ENCODE measurements at regions not wholly inside any gene's neighbourhood (a gene's known extent, or its start where the extent isn't known, plus 50 kb on each side); places are given as distances from the start of the nearest gene placed in this dataset.

DNA sequence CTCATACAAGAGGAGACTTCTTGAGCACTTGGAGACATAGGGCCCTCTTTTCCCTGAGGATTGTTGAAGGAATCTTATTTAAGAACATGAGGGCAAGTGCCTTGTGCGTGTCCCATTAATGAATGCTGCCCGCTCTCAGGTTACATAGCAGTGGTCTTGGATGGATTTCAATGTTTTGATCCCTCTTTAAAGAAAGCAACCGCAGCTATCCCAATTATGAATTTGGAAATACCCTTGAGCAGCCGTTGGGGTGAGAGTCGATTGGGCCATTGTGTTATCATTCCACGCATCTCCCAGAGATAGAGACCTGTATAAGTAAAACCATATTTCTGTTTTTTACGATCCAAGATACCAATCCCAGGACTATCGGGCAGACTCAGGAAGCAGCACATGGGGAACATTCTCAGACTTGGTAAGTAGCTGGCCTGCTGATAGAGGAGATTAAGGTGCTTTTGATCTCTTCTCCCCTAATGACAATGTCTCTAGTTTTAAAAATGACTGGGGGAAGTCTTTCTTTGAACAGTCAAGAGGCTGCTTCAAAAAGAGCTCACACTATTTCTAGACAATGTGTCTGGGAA lies 145.3 kb downstream of the MACROH2A1 start:
- H3K27me3 ChIP-seq (ENCODE audit: control insufficient read depth, insufficient read depth, low read length), result no peaks in the 10 kb centered on the region
- no peak for DNase-seq (ENCODE audit: low read depth)
- H3K36me3 ChIP-seq (ENCODE audit: control insufficient read depth, insufficient read depth, low read length), result no peaks in the 10 kb centered on the region
- TF ChIP-seq, protein P1, sequence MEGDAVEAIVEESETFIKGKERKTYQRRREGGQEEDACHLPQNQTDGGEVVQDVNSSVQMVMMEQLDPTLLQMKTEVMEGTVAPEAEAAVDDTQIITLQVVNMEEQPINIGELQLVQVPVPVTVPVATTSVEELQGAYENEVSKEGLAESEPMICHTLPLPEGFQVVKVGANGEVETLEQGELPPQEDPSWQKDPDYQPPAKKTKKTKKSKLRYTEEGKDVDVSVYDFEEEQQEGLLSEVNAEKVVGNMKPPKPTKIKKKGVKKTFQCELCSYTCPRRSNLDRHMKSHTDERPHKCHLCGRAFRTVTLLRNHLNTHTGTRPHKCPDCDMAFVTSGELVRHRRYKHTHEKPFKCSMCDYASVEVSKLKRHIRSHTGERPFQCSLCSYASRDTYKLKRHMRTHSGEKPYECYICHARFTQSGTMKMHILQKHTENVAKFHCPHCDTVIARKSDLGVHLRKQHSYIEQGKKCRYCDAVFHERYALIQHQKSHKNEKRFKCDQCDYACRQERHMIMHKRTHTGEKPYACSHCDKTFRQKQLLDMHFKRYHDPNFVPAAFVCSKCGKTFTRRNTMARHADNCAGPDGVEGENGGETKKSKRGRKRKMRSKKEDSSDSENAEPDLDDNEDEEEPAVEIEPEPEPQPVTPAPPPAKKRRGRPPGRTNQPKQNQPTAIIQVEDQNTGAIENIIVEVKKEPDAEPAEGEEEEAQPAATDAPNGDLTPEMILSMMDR (IDR thresholded peaks at IDR 0.05; ENCODE audit: insufficient read depth, low read length, poor library complexity, severe bottlenecking), result no peak
- H3K4me3 ChIP-seq (ENCODE audit: low read depth, low read length), result no peak overlapping the region

DNA sequence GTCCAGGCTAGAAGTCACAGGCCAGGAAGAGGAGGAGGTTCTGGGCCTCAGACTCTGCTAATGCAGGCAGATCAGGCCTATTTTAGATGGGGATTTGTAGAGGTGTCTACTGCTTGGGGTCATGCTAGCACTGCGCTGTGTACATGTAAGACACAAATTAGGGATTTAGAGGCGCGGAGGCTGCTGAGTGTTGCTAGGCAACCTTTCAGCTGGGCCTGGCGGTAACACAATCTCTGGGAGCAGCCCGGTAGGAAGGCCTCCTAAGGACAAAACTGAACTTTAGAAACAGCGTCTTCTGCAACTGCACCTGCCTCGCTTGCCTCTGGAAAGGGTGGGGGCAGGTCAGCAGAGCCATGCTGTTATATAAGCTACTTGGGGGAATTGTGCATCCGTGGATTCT lies 147.9 kb downstream of the MACROH2A1 start:
- Histone ChIP-seq H3K4me3 (ENCODE audit: low read depth, low read length) (no peak overlapping the region), H3K27me3 (ENCODE audit: control insufficient read depth, insufficient read depth, low read length) (no peaks in the 10 kb centered on the region), H3K36me3 (ENCODE audit: control insufficient read depth, insufficient read depth, low read length) (no peaks in the 10 kb centered on the region)
- TF ChIP-seq, protein P1 (IDR thresholded peaks at IDR 0.05; ENCODE audit: insufficient read depth, low read length, poor library complexity, severe bottlenecking), result no peak
- no peak for DNase-seq (ENCODE audit: low read depth)

DNA sequence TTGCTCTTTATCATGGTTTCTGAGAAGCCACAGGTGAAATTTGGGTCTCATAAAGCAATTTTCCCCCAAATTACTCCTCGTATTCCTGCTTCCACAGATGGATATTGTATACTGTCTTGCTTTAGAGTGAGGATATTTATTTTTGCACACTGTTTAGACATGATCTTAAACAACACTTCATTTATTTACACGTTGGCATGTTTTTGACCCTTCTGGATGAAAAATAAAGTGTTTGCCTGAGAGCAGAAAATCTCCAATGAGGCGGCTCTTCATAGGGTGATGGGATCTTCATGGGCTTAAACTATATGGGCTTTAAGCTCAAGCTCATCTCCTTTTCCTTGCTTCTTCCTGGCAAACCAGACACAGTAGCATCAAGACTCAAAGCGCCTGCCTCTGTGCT lies 148.4 kb downstream of the MACROH2A1 start:
- Histone ChIP-seq H3K36me3 (ENCODE audit: control insufficient read depth, insufficient read depth, low read length) (no peaks in the 10 kb centered on the region), H3K27me3 (ENCODE audit: control insufficient read depth, insufficient read depth, low read length) (no peaks in the 10 kb centered on the region), H3K4me3 (ENCODE audit: low read depth, low read length) (no peak overlapping the region)
- DNase-seq (ENCODE audit: low read depth), result no peak
- TF ChIP-seq, protein P1 (IDR thresholded peaks at IDR 0.05; ENCODE audit: insufficient read depth, low read length, poor library complexity, severe bottlenecking), result no peak

DNA sequence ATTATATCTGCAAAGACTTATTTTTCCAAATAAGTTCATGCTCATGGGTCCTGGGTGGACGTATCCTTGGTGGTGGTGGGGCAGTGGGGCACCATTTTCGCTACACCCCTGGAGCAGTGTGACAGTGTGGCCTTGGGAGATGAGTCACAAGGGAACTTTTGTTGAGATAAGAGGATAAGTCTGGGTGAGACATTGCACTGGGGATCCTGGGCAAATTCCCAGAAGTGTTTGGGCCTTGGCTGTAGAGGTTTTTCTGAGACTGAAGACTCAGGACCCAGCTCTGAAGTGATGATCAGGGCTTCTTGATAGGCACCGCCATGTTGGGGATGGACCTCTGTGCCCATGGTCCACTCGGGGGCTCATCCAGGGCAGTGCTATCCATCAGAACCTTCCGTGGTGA lies 149.4 kb downstream of the MACROH2A1 start:
- H3K4me3 ChIP-seq (ENCODE audit: low read depth, low read length), result no peak overlapping the region
- TF ChIP-seq, protein P1 (IDR thresholded peaks at IDR 0.05; ENCODE audit: insufficient read depth, low read length, poor library complexity, severe bottlenecking), result no peak
- H3K36me3 ChIP-seq (ENCODE audit: control insufficient read depth, insufficient read depth, low read length), result no peaks in the 10 kb centered on the region
- no peak for DNase-seq (ENCODE audit: low read depth)
- H3K27me3 ChIP-seq (ENCODE audit: control insufficient read depth, insufficient read depth, low read length), result no peaks in the 10 kb centered on the region

DNA sequence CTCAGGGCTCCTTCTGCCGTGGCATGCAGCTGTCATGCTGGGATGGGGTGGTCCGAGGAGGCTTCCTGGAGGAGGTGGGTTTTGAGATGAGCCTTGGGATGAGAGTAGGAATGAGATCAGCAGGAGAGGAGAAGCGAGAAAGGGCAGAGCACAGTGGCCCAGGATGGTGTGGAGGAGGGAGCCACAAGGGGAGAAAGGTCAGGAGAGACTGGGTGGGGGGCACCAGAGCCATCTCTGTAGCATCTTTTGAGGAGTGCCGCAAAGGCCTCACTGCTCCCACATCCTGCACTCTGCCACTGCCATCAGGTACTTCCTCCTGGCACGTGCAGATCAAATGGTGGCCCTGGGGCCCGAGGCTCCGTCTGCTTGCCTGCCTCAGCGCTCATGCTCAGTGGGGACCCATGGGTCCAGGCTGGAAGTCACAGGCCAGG lies 150.2 kb downstream of the MACROH2A1 start:
- TF ChIP-seq, protein P1 (IDR thresholded peaks at IDR 0.05; ENCODE audit: insufficient read depth, low read length, poor library complexity, severe bottlenecking), result no peak
- Histone ChIP-seq H3K4me3 (ENCODE audit: low read depth, low read length) (no peak overlapping the region), H3K36me3 (ENCODE audit: control insufficient read depth, insufficient read depth, low read length) (no peaks in the 10 kb centered on the region), H3K27me3 (ENCODE audit: control insufficient read depth, insufficient read depth, low read length) (no peaks in the 10 kb centered on the region)
- no peak for DNase-seq (ENCODE audit: low read depth)
